ENCODE measurements at regions not wholly inside any gene's neighbourhood (a gene's known extent, or its start where the extent isn't known, plus 50 kb on each side); places are given as distances from the start of the nearest gene placed in this dataset.

- H3K4me1 ChIP-seq (ENCODE audit: insufficient read depth, low read length), result peaks cover 8% of the 10 kb centered on the region
- no peak overlapping the region for H3K9ac ChIP-seq (ENCODE audit: extremely low read depth, insufficient read length, low read length)
- TF ChIP-seq CTCF (conservative IDR thresholded peaks at IDR 0.05), result no peak
- no peak overlapping the region for H3K14ac ChIP-seq (ENCODE audit: insufficient read depth, low read length)
- DNase-seq, result no peak
- H4K8ac ChIP-seq (replicated peaks; ENCODE audit: insufficient read length, low read depth, low read length), result no peak overlapping the region
- no peak overlapping the region for H2BK5ac ChIP-seq (ENCODE audit: insufficient read length, low read length)
- H3K27me3 ChIP-seq (ENCODE audit: insufficient read depth, low read length), result no peaks in the 10 kb centered on the region
- no peak overlapping the region for H3K18ac ChIP-seq (ENCODE audit: insufficient read length, low read depth, low read length)
- H3K27ac ChIP-seq (ENCODE audit: insufficient read length, low read depth, low read length), result no peak overlapping the region
- H2BK15ac ChIP-seq (ENCODE audit: low read depth, low read length), result no peak overlapping the region
- H3K79me2 ChIP-seq (ENCODE audit: insufficient read depth, low read length), result no peaks in the 10 kb centered on the region; the same call in 1 of the 2 replicates
- H2BK12ac ChIP-seq (ENCODE audit: insufficient read length, low read depth, low read length), result no peak overlapping the region
- no CpG with 5 or more reads among the region's 4 CpGs for WGBS (ENCODE audit: extremely low coverage, insufficient read length, low lambda C conversion rate)
- H3K4ac ChIP-seq (ENCODE audit: low read depth, low read length), result no peak overlapping the region
- H2BK120ac ChIP-seq (ENCODE audit: low read depth, low read length, poor library complexity, severe bottlenecking), result no peak overlapping the region
- H4K5ac ChIP-seq (ENCODE audit: insufficient read length, low read depth, low read length), result no peak overlapping the region
- peak overlapping the region in 2 of 3 experiments; percentile 5 to 47; a peak in 2 of 7 replicates for H3K27ac Mint-ChIP-seq
- no peak overlapping the region for H2AFZ ChIP-seq (ENCODE audit: low read length)
- no peak overlapping the region for H2BK20ac ChIP-seq (ENCODE audit: low read depth, low read length, poor library complexity, severe bottlenecking)
- H3K4me1 Mint-ChIP-seq, result peaks cover 61 to 70% of the 10 kb centered on the region in 2 experiments
- H3K23me2 ChIP-seq (ENCODE audit: insufficient read length, low read depth, low read length, poor library complexity, severe bottlenecking), result no peaks in the 10 kb centered on the region
- no peak overlapping the region for H4K91ac ChIP-seq (ENCODE audit: insufficient read length, low read depth, low read length)
- H3K56ac ChIP-seq (ENCODE audit: insufficient read length, low read depth, low read length), result no peak overlapping the region
- H3K4me2 ChIP-seq (ENCODE audit: insufficient read depth, insufficient read length, low read length), result no peak overlapping the region
- no peaks in the 10 kb centered on the region for H3K9me3 Mint-ChIP-seq
- H2AK5ac ChIP-seq (ENCODE audit: insufficient read length, low read length), result no peak overlapping the region
- no peak overlapping the region for H3T11ph ChIP-seq (ENCODE audit: low read length)
- no peak overlapping the region for H3K23ac ChIP-seq (ENCODE audit: insufficient read length, low read depth, low read length)
- no peak overlapping the region for H3K4me3 Mint-ChIP-seq
- H3K9me3 ChIP-seq (ENCODE audit: control insufficient read depth, low read depth, low read length), result no peaks in the 10 kb centered on the region
- H3K79me1 ChIP-seq (ENCODE audit: insufficient read depth, low read depth, low read length, poor library complexity, severe bottlenecking), result peaks cover 2% of the 10 kb centered on the region
- no peaks in the 10 kb centered on the region for H3K27me3 Mint-ChIP-seq (ENCODE audit: low read depth)
- H3K36me3 Mint-ChIP-seq (ENCODE audit: insufficient read depth in 1 of 3, low read depth in 3 of 3), result no peaks in the 10 kb centered on the region
- no peaks in the 10 kb centered on the region for H4K20me1 ChIP-seq (ENCODE audit: control insufficient read depth, insufficient read depth, insufficient read length)
Observed at GRCh38 chr13:99738626-99739025, 232.9 kb downstream of the ZIC5 start.

All from H9 (cell line).